ENCODE measurements at regions not wholly inside any gene's neighbourhood (a gene's known extent, or its start where the extent isn't known, plus 50 kb on each side); places are given as distances from the start of the nearest gene placed in this dataset.

GRCh38 chr3:30294241-30294667 lies 312.1 kb upstream of the TGFBR2 start:
- intact Hi-C loops (cut with DNase I): no loop called here

GRCh38 chr3:30297112-30297511 lies 309.3 kb upstream of the TGFBR2 start:
- Histone ChIP-seq H3K27me3 (ENCODE audit: control insufficient read depth, insufficient read depth, low read length) (no peaks in the 10 kb centered on the region), H3K36me3 (ENCODE audit: control insufficient read depth in 2 of 3, insufficient read depth in 3 of 3, low read length in 3 of 3) (no peaks in the 10 kb centered on the region), H3K4me3 (ENCODE audit: low read length in 3 of 3) (no peak overlapping the region), H3K27ac (ENCODE audit: low read depth in 2 of 2, low read length in 2 of 2) (no peak overlapping the region), H3K9ac (ENCODE audit: low read length in 3 of 3) (no peak overlapping the region), H3K9me3 (ENCODE audit: control insufficient read depth in 2 of 3, insufficient read depth in 1 of 3, low read length in 3 of 3) (no peaks in the 10 kb centered on the region), H3K4me1 (ENCODE audit: control insufficient read depth in 2 of 3, insufficient read depth in 2 of 3, low read depth in 1 of 3, low read length in 3 of 3) (no peaks in the 10 kb centered on the region)
- DNase-seq (no peak), FAIRE-seq (no peak)
- intact Hi-C loops (cut with DNase I): no loop called here
- no peak for TF ChIP-seq CTCF (IDR thresholded peaks at IDR 0.05; ENCODE audit: borderline replicate concordance, extremely low read depth, insufficient read depth)

More at GRCh38 chr3:30294241-30294667, 312.1 kb upstream of the TGFBR2 start:
- FAIRE-seq: no peak
- no peak overlapping the region for H3K4me3 ChIP-seq (ENCODE audit: low read length in 3 of 3)
- H3K27me3 ChIP-seq (ENCODE audit: control insufficient read depth, insufficient read depth, low read length): no peaks in the 10 kb centered on the region
- no peak for TF ChIP-seq CTCF (IDR thresholded peaks at IDR 0.05; ENCODE audit: borderline replicate concordance, extremely low read depth, insufficient read depth)
- H3K4me1 ChIP-seq (ENCODE audit: control insufficient read depth in 2 of 3, insufficient read depth in 2 of 3, low read depth in 1 of 3, low read length in 3 of 3): no peaks in the 10 kb centered on the region
- no peak for DNase-seq
- no peaks in the 10 kb centered on the region for H3K9me3 ChIP-seq (ENCODE audit: control insufficient read depth in 2 of 3, insufficient read depth in 1 of 3, low read length in 3 of 3)
- no peak overlapping the region for H3K27ac ChIP-seq (ENCODE audit: low read depth in 2 of 2, low read length in 2 of 2)
- no peak overlapping the region for H3K9ac ChIP-seq (ENCODE audit: low read length in 3 of 3)
- no peaks in the 10 kb centered on the region for H3K36me3 ChIP-seq (ENCODE audit: control insufficient read depth in 2 of 3, insufficient read depth in 3 of 3, low read length in 3 of 3)

GRCh38 chr3:30299674-30300385 lies 306.6 kb upstream of the TGFBR2 start:
- no peaks in the 10 kb centered on the region for H3K4me1 ChIP-seq (ENCODE audit: control insufficient read depth in 2 of 3, insufficient read depth in 2 of 3, low read depth in 1 of 3, low read length in 3 of 3)
- no peak overlapping the region for H3K4me3 ChIP-seq (ENCODE audit: low read length in 3 of 3)
- H3K27ac ChIP-seq (ENCODE audit: low read depth in 2 of 2, low read length in 2 of 2): no peak overlapping the region
- H3K9ac ChIP-seq (ENCODE audit: low read length in 3 of 3): no peak overlapping the region
- no peaks in the 10 kb centered on the region for H3K36me3 ChIP-seq (ENCODE audit: control insufficient read depth in 2 of 3, insufficient read depth in 3 of 3, low read length in 3 of 3)
- intact Hi-C loops (cut with DNase I): no loop called here
- DNase-seq (no peak), FAIRE-seq (no peak)
- H3K9me3 ChIP-seq (ENCODE audit: control insufficient read depth in 2 of 3, insufficient read depth in 1 of 3, low read length in 3 of 3): no peaks in the 10 kb centered on the region
- TF ChIP-seq CTCF (IDR thresholded peaks at IDR 0.05; ENCODE audit: borderline replicate concordance, extremely low read depth, insufficient read depth): no peak
- H3K27me3 ChIP-seq (ENCODE audit: control insufficient read depth, insufficient read depth, low read length): no peaks in the 10 kb centered on the region

GRCh38 chr3:30300809-30301208 lies 305.6 kb upstream of the TGFBR2 start:
- no peaks in the 10 kb centered on the region for H3K9me3 ChIP-seq (ENCODE audit: control insufficient read depth in 2 of 3, insufficient read depth in 1 of 3, low read length in 3 of 3)
- no peak overlapping the region for H3K4me3 ChIP-seq (ENCODE audit: low read length in 3 of 3)
- DNase-seq (no peak), FAIRE-seq (no peak)
- H3K36me3 ChIP-seq (ENCODE audit: control insufficient read depth in 2 of 3, insufficient read depth in 3 of 3, low read length in 3 of 3): no peaks in the 10 kb centered on the region
- H3K27me3 ChIP-seq (ENCODE audit: control insufficient read depth, insufficient read depth, low read length): no peaks in the 10 kb centered on the region
- H3K9ac ChIP-seq (ENCODE audit: low read length in 3 of 3): no peak overlapping the region
- no peak overlapping the region for H3K27ac ChIP-seq (ENCODE audit: low read depth in 2 of 2, low read length in 2 of 2)
- H3K4me1 ChIP-seq (ENCODE audit: control insufficient read depth in 2 of 3, insufficient read depth in 2 of 3, low read depth in 1 of 3, low read length in 3 of 3): no peaks in the 10 kb centered on the region
- TF ChIP-seq CTCF (IDR thresholded peaks at IDR 0.05; ENCODE audit: borderline replicate concordance, extremely low read depth, insufficient read depth): no peak
- intact Hi-C loops (cut with DNase I): no loop called here
